Fibroblast of mammary gland (primary cell): ENCODE measurements at regions not wholly inside any gene's neighbourhood (a gene's known extent, or its start where the extent isn't known, plus 50 kb on each side); places are given as distances from the start of the nearest gene placed in this dataset.

Experiments
- DNase-seq: peaks from one replicate; pipeline ENCODE4 v3.0.0-alpha.2; 2010; ENCODE audit warnings: low read depth
- H3K4me3 ChIP-seq: 2 replicates; pipeline ENCODE4 v1.5.1; 2011; ENCODE audit warnings: low read depth, mild to moderate bottlenecking, low read length, moderate library complexity; ENCODE audit not compliant: control insufficient read depth
- TF ChIP-seq, protein P1 (sequence below): conservative IDR thresholded peaks from 2 replicates; pipeline ENCODE4 v1.5.1; 2011; ENCODE audit warnings: low read depth, low read length, inconsistent platforms; ENCODE audit not compliant: control insufficient read depth, insufficient read depth

- no peak for DNase-seq
Observed at GRCh38 chr1:81519987-81520386, 280.7 kb upstream of the ADGRL2 start.

DNA sequence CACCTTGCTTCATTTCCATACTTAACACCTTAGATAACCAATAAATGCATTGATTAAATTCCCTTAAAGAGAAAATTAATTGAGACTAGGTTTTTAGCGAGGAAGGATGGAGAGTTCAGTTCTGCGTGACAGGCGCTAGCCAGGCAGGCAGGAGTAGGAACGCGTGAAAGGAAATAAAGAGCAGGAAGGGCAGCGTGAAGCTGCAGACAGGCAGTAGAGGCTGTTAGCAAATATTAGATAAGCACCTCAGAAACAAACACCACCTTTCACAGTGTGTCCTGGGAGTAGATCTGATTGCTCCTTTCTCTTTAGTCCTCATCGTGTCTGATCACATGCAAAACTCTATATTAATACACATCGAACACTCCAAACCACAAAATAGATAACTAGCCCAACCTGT, 282.7 kb upstream of the ADGRL2 start:
- TF ChIP-seq, protein P1, sequence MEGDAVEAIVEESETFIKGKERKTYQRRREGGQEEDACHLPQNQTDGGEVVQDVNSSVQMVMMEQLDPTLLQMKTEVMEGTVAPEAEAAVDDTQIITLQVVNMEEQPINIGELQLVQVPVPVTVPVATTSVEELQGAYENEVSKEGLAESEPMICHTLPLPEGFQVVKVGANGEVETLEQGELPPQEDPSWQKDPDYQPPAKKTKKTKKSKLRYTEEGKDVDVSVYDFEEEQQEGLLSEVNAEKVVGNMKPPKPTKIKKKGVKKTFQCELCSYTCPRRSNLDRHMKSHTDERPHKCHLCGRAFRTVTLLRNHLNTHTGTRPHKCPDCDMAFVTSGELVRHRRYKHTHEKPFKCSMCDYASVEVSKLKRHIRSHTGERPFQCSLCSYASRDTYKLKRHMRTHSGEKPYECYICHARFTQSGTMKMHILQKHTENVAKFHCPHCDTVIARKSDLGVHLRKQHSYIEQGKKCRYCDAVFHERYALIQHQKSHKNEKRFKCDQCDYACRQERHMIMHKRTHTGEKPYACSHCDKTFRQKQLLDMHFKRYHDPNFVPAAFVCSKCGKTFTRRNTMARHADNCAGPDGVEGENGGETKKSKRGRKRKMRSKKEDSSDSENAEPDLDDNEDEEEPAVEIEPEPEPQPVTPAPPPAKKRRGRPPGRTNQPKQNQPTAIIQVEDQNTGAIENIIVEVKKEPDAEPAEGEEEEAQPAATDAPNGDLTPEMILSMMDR, result no peak
- DNase-seq, result no peak
- H3K4me3 ChIP-seq, result no peak overlapping the region

More at GRCh38 chr1:81519987-81520386, 280.7 kb upstream of the ADGRL2 start:
- H3K4me3 ChIP-seq, result no peak overlapping the region
- TF ChIP-seq, protein P1, result no peak

- DNase-seq, result no peak
- no peak overlapping the region for H3K4me3 ChIP-seq
- TF ChIP-seq, protein P1, result no peak
Observed at GRCh38 chr1:81513796-81514354, 286.9 kb upstream of the ADGRL2 start.

- H3K4me3 ChIP-seq, result no peak overlapping the region
- TF ChIP-seq, protein P1, result no peak
- no peak for DNase-seq
Observed at GRCh38 chr1:81512252-81513003, 288.3 kb upstream of the ADGRL2 start.

GRCh38 chr1:81511281-81511680, 289.5 kb upstream of the ADGRL2 start:
- no peak for DNase-seq
- no peak overlapping the region for H3K4me3 ChIP-seq
- TF ChIP-seq, protein P1, result no peak

DNA sequence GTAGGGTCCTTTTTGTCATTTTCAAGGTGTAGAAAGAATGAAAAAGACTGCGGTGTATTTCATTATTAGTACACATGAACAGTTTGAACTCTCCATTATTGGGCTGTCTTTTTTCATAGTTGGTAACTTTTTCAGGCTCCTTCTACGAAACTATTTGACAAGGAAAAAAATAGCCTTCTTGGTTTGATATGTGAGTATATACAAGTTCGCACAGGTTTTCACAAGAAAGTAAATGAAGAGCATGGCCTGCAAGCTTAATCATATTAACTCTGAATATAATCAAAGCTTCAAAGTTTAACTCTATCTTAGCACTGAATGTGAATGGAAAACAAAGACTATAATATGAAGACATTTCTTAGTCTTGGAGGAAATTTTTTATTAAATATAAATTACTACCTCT, 290.0 kb upstream of the ADGRL2 start:
- no peak overlapping the region for H3K4me3 ChIP-seq
- TF ChIP-seq, protein P1, result no peak
- no peak for DNase-seq

- TF ChIP-seq, protein P1, result no peak
- H3K4me3 ChIP-seq, result no peak overlapping the region
- no peak for DNase-seq
Observed at GRCh38 chr1:81509594-81509993, 291.1 kb upstream of the ADGRL2 start.
